ENCODE measurements at regions not wholly inside any gene's neighbourhood (a gene's known extent, or its start where the extent isn't known, plus 50 kb on each side); places are given as distances from the start of the nearest gene placed in this dataset.
A peak's percentile ranks its signal among the peaks of the same experiment; 100 is the strongest.

- intact Hi-C loops (cut with DNase I) = no loop called here
- no peak for DNase-seq
- TF ChIP-seq CTCF (IDR thresholded peaks at IDR 0.05) = peak; percentile 29
Observed at GRCh38 chr16:85546585-85547447, 66.3 kb upstream of the GSE1 start.

GRCh38 chr16:85548375-85548774, 64.7 kb upstream of the GSE1 start:
- no peak overlapping the region for H3K4me3 ChIP-seq
- no peaks in the 10 kb centered on the region for H3K9me3 ChIP-seq

More at GRCh38 chr16:85546585-85547447, 66.3 kb upstream of the GSE1 start:
- Histone ChIP-seq H3K9me3 (no peaks in the 10 kb centered on the region), H3K36me3 (no peaks in the 10 kb centered on the region), H3K27ac (no peak overlapping the region), H3K4me3 (no peak overlapping the region), H3K27me3 (ENCODE audit: low read depth) (no peaks in the 10 kb centered on the region), H3K4me1 (no peaks in the 10 kb centered on the region)
- ATAC-seq = no peak

GRCh38 chr16:85549766-85550421, 63.2 kb upstream of the GSE1 start:
- H3K9me3 ChIP-seq = no peaks in the 10 kb centered on the region
- no peak overlapping the region for H3K27ac ChIP-seq
- H3K4me3 ChIP-seq = no peak overlapping the region
- peaks cover 5% of the 10 kb centered on the region for H3K4me1 ChIP-seq
- TF ChIP-seq CTCF (IDR thresholded peaks at IDR 0.05) = no peak
- no peaks in the 10 kb centered on the region for H3K36me3 ChIP-seq
- ATAC-seq (no peak), DNase-seq (no peak)
- intact Hi-C loops (cut with DNase I) = no loop called here
- H3K27me3 ChIP-seq (ENCODE audit: low read depth) = no peaks in the 10 kb centered on the region

More at GRCh38 chr16:85548375-85548774, 64.7 kb upstream of the GSE1 start:
- H3K4me1 ChIP-seq = peaks cover 5% of the 10 kb centered on the region
- no peaks in the 10 kb centered on the region for H3K36me3 ChIP-seq
- DNase-seq = no peak
- no peak for TF ChIP-seq CTCF (IDR thresholded peaks at IDR 0.05)
- H3K27ac ChIP-seq = no peak overlapping the region
- ATAC-seq = no peak
- intact Hi-C loops (cut with DNase I) = no loop called here
- no peaks in the 10 kb centered on the region for H3K27me3 ChIP-seq (ENCODE audit: low read depth)

- peaks cover 5% of the 10 kb centered on the region for H3K4me1 ChIP-seq
- intact Hi-C loops (cut with DNase I) = no loop called here
- TF ChIP-seq CTCF (IDR thresholded peaks at IDR 0.05) = no peak
- ATAC-seq (no peak), DNase-seq (no peak)
- H3K4me3 ChIP-seq = no peak overlapping the region
- H3K27me3 ChIP-seq (ENCODE audit: low read depth) = no peaks in the 10 kb centered on the region
- no peaks in the 10 kb centered on the region for H3K9me3 ChIP-seq
- no peaks in the 10 kb centered on the region for H3K36me3 ChIP-seq
- no peak overlapping the region for H3K27ac ChIP-seq
Observed at GRCh38 chr16:85550422-85550864, 62.7 kb upstream of the GSE1 start.

- no peak overlapping the region for H3K4me3 ChIP-seq
- H3K9me3 ChIP-seq = no peaks in the 10 kb centered on the region
- ATAC-seq (no peak), DNase-seq (no peak)
- H3K36me3 ChIP-seq = no peaks in the 10 kb centered on the region
- no peak for TF ChIP-seq CTCF (IDR thresholded peaks at IDR 0.05)
- H3K4me1 ChIP-seq = peaks cover 5% of the 10 kb centered on the region
- intact Hi-C loops (cut with DNase I) = no loop called here
- no peaks in the 10 kb centered on the region for H3K27me3 ChIP-seq (ENCODE audit: low read depth)
- no peak overlapping the region for H3K27ac ChIP-seq
Observed at GRCh38 chr16:85550953-85551924, 61.9 kb upstream of the GSE1 start.

Data from lower lobe of right lung (tissue), 2 donors.